Rectal smooth muscle tissue (tissue), 1 donor: ENCODE measurements at regions not wholly inside any gene's neighbourhood (a gene's known extent, or its start where the extent isn't known, plus 50 kb on each side); places are given as distances from the start of the nearest gene placed in this dataset.

ENCODE experiments used
- H3K27ac ChIP-seq: one replicate; pipeline ENCODE4 v1.7.0; 2013; ENCODE audit warnings: low read depth, low read length, inconsistent platforms
- H3K27me3 ChIP-seq: one replicate; pipeline ENCODE4 v1.7.0; 2013; ENCODE audit warnings: low read length; ENCODE audit not compliant: control insufficient read depth, insufficient read depth
- H3K36me3 ChIP-seq: one replicate; pipeline ENCODE4 v1.7.0; 2013; ENCODE audit warnings: low read length; ENCODE audit not compliant: control insufficient read depth, insufficient read depth
- H3K4me1 ChIP-seq: one replicate; pipeline ENCODE4 v1.7.0; 2013; ENCODE audit warnings: low read length; ENCODE audit not compliant: control insufficient read depth, insufficient read depth
- H3K4me3 ChIP-seq: one replicate; pipeline ENCODE4 v1.7.0; 2013; ENCODE audit warnings: low read length
- H3K9ac ChIP-seq: one replicate; pipeline ENCODE4 v1.7.0; 2013; ENCODE audit warnings: low read length

DNA sequence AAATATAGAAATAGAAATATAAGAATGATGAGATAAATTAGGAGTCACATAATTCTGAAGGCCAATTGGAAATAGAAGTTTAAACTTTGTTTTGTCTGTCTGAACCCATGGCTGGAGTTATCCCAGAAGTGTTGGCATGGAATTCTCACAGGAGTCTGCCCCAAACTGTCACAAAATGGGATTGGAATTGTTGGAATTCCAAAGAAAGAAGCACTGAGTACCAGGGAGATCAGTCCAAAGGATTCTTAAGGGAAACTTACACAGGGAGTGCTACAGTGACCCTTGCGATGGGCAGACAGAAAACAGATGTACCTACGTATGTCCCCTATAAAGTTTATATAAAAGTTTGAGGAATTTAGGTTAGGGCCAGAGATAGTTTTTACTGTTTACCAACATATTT is 1607.7 kb downstream of the ARAP2 start:
- no peaks in the 10 kb centered on the region for H3K27me3 ChIP-seq
- no peaks in the 10 kb centered on the region for H3K36me3 ChIP-seq
- no peak overlapping the region for H3K4me3 ChIP-seq
- H3K4me1 ChIP-seq, result no peaks in the 10 kb centered on the region
- H3K27ac ChIP-seq, result no peak overlapping the region
- H3K9ac ChIP-seq, result no peak overlapping the region

DNA sequence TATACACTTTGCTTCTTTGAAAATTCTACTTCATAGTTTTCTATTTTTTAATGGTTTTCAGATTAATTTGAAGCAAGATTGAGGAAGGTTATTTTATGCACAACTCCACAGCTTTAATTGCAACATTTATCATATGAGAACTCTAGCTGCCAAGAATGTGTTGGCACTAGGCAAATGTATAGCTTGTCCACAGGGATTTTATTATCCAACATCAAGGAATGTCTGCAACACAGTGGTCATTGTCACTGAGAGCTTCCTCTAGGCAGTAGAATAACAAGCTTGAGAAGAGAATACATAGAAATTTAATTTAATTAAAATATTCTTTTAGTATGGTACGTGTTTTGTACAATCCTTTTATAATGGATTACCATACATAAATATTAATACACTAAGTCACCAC is 1600.8 kb downstream of the ARAP2 start:
- no peaks in the 10 kb centered on the region for H3K27me3 ChIP-seq
- no peak overlapping the region for H3K27ac ChIP-seq
- H3K4me1 ChIP-seq, result no peaks in the 10 kb centered on the region
- no peak overlapping the region for H3K9ac ChIP-seq
- H3K4me3 ChIP-seq, result no peak overlapping the region
- no peaks in the 10 kb centered on the region for H3K36me3 ChIP-seq

GRCh38 chr4:34644579-34645115 is 1599.7 kb downstream of the ARAP2 start:
- Histone ChIP-seq H3K4me3 (no peak overlapping the region), H3K27ac (no peak overlapping the region), H3K4me1 (no peaks in the 10 kb centered on the region), H3K36me3 (no peaks in the 10 kb centered on the region), H3K27me3 (no peaks in the 10 kb centered on the region), H3K9ac (no peak overlapping the region)

DNA sequence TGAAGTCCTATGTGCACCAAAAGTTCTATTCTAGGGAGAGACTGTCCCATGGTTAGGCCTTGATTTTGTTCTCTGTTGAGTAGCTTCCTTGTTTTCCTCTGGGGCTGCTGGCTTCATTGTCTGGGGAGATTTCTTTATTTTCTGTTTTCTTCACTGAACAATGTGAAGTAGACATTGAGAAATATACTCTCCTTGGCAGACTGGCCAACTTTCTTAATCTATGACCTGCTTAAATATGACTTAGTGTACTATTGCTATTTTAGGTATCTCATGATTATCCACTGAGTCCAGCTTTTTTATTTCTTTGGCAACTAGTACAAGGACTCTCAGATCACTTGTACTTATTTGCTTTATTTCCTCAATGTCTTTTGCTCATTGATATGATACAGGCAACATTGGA is 1594.6 kb downstream of the ARAP2 start:
- no peak overlapping the region for H3K9ac ChIP-seq
- H3K36me3 ChIP-seq, result no peaks in the 10 kb centered on the region
- no peak overlapping the region for H3K4me3 ChIP-seq
- no peaks in the 10 kb centered on the region for H3K27me3 ChIP-seq
- H3K27ac ChIP-seq, result no peak overlapping the region
- no peaks in the 10 kb centered on the region for H3K4me1 ChIP-seq

DNA sequence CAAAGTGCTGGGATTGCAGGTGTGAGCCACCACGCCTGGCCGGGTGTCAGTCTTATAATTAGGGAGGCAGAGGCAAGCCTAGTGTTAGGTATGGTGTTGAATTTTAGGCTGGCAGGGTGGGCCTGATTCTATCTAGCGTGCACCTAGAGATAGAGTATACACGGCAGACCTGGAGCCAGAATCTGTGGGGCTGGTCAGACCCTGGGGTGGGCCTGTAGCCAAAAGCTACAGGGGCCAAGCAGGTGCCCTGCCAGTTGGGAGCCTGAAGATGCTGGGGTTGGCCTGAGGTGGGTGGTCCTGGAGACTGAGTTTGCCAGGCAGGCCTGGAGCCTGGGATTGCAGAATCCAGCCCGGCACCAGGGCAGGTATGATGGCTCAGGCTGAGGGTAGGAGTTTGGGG is 1580.3 kb downstream of the ARAP2 start:
- H3K4me3 ChIP-seq, result no peak overlapping the region
- no peak overlapping the region for H3K9ac ChIP-seq
- H3K27me3 ChIP-seq, result no peaks in the 10 kb centered on the region
- H3K36me3 ChIP-seq, result no peaks in the 10 kb centered on the region
- H3K4me1 ChIP-seq, result no peaks in the 10 kb centered on the region
- H3K27ac ChIP-seq, result no peak overlapping the region

DNA sequence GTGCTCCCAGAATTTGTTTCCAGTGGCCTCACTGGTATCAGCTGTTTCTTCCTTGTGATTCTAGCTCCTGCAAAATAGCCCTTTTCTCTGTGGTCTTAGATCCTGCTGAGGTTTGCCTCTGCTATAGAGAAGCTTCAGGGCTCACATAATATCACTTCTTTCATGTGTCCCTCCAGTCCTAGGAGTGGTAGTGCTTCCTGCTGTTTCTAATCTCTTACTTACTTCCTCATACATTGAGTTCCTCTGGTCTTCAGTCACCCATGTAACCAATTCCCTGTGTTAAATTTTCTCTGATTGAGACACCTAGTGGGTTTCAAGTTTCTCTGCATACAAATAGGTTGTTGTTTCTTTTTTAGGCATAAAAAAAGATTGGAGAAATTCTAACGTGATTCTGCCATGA is 1567.9 kb downstream of the ARAP2 start:
- no peaks in the 10 kb centered on the region for H3K36me3 ChIP-seq
- no peak overlapping the region for H3K9ac ChIP-seq
- no peak overlapping the region for H3K27ac ChIP-seq
- no peaks in the 10 kb centered on the region for H3K4me1 ChIP-seq
- H3K27me3 ChIP-seq, result no peaks in the 10 kb centered on the region
- H3K4me3 ChIP-seq, result no peak overlapping the region

DNA sequence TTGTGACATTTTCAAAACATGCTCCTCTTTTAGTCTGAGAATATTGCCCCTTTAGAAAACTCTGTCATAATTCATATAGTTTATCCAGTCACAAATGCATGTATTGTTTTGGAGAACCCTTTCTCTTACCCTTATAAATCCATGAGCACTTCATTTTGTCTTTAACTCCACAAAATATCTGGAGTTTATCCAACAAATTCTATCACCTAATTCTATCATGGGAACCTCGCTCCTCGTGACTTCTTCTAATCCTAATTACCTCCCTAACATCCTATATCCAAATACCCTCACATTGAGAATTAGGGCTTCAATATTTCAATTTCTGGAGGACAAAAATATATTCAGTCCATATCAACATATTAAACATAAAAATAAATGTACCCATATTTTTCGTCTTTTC is 1565.9 kb downstream of the ARAP2 start:
- Histone ChIP-seq H3K36me3 (no peaks in the 10 kb centered on the region), H3K4me1 (no peaks in the 10 kb centered on the region), H3K27ac (no peak overlapping the region), H3K27me3 (no peaks in the 10 kb centered on the region), H3K9ac (no peak overlapping the region), H3K4me3 (no peak overlapping the region)

- no peaks in the 10 kb centered on the region for H3K4me1 ChIP-seq
- no peak overlapping the region for H3K9ac ChIP-seq
- H3K36me3 ChIP-seq, result no peaks in the 10 kb centered on the region
- no peak overlapping the region for H3K27ac ChIP-seq
- H3K4me3 ChIP-seq, result no peak overlapping the region
- no peaks in the 10 kb centered on the region for H3K27me3 ChIP-seq
Measured at GRCh38 chr4:34679228-34679627, 1565.1 kb downstream of the ARAP2 start.

GRCh38 chr4:34709564-34709963 is 1534.8 kb downstream of the ARAP2 start:
- no peak overlapping the region for H3K27ac ChIP-seq
- H3K4me3 ChIP-seq, result no peak overlapping the region
- no peak overlapping the region for H3K9ac ChIP-seq
- no peaks in the 10 kb centered on the region for H3K4me1 ChIP-seq
- no peaks in the 10 kb centered on the region for H3K27me3 ChIP-seq
- no peaks in the 10 kb centered on the region for H3K36me3 ChIP-seq

DNA sequence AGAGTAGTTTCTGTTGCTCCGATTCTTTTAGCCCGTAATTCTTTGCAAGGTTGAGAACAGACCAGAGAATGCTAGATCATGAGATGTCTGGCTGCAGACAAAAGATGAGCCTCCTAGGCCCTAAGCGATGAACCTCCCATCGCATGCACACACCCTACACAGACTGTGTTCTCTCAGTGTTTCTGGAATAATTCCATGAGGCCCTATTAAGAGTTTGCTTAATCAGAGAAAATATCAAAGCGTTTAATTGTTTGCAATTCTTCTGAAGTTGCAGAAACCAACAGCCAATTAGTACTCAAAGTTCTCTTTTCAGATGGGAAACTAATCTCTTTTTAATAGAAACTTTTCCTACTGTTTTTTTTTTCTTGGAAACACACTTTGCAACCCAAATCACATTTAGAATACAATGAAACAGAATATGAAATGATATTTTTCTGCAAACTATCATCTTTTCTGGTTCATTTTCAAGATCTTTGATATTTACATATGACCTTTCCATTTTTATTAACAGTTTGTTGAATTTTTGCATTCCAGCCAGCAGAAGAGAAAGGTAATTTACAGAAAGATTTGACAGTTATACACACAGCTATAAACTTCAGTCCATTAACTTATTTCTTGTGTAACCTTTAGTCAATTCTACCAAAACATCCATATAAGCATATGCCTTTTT is 1525.6 kb downstream of the ARAP2 start:
- no peak overlapping the region for H3K4me3 ChIP-seq
- no peaks in the 10 kb centered on the region for H3K4me1 ChIP-seq
- H3K27me3 ChIP-seq, result no peaks in the 10 kb centered on the region
- no peak overlapping the region for H3K27ac ChIP-seq
- H3K36me3 ChIP-seq, result no peaks in the 10 kb centered on the region
- no peak overlapping the region for H3K9ac ChIP-seq

DNA sequence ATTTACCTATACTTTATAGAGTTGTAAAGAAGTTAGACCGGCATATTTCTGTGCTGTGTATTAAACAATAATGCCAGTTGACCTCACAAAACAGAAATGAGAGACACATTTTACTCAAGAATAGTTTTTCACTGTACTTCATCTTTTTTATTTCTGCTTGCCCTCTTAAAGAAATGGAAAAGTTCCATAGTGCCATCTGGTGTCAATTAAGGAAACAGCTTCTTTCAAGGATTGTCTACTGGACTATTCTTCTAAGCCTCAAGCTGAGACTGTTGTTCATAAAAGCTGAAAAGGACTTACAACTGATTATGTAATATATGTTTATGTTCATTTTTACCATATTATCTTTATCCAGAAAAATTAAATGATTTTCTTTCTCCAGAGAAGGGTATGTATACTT is 1523.7 kb downstream of the ARAP2 start:
- Histone ChIP-seq H3K9ac (no peak overlapping the region), H3K4me1 (no peaks in the 10 kb centered on the region), H3K4me3 (no peak overlapping the region), H3K27me3 (no peaks in the 10 kb centered on the region), H3K36me3 (no peaks in the 10 kb centered on the region), H3K27ac (no peak overlapping the region)

- no peaks in the 10 kb centered on the region for H3K36me3 ChIP-seq
- no peak overlapping the region for H3K4me3 ChIP-seq
- H3K27me3 ChIP-seq, result no peaks in the 10 kb centered on the region
- no peak overlapping the region for H3K9ac ChIP-seq
- H3K4me1 ChIP-seq, result no peaks in the 10 kb centered on the region
- H3K27ac ChIP-seq, result no peak overlapping the region
Measured at GRCh38 chr4:34721835-34722234, 1522.5 kb downstream of the ARAP2 start.

DNA sequence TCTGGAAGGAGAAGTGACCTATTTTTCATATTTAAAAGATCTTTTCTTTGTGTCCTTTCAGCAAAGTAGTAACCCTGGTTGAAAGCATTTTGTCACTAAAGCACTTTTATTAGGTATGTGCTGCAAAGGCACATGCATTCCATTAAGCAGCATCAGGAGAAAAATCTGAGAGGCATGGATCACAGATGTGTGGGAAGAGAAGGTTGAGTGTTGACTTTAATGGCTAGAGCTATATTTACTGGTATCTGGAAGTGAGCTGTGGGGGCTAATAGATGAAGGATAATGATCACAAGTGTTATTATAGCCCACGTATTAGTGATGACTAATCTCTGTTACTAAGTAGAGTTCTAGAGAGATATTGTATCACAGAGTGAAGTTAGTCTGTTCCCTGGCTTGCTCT is 1520.7 kb downstream of the ARAP2 start:
- Histone ChIP-seq H3K4me3 (no peak overlapping the region), H3K4me1 (no peaks in the 10 kb centered on the region), H3K27me3 (no peaks in the 10 kb centered on the region), H3K36me3 (no peaks in the 10 kb centered on the region), H3K9ac (no peak overlapping the region), H3K27ac (no peak overlapping the region)
